Coronary artery (tissue), 2 donors: ENCODE measurements at regions not wholly inside any gene's neighbourhood (a gene's known extent, or its start where the extent isn't known, plus 50 kb on each side); places are given as distances from the start of the nearest gene placed in this dataset.

ENCODE experiments used
- DNase-seq: peaks from one replicate; pipeline ENCODE4 v3.0.0-alpha.2; 2017; ENCODE audit warnings: low spot score
- H3K27ac ChIP-seq, 2 donors: fragments of 200-600 bp; sonication (generic); one replicate each; pipeline ENCODE4 v1.5.1; 2016 to 2019
- H3K4me3 ChIP-seq: fragments of 200-600 bp; sonication (generic); 2 replicates; pipeline ENCODE4 v1.5.1; 2016; ENCODE audit warnings: mild to moderate bottlenecking, moderate library complexity
- CTCF ChIP-seq: fragments of 200-600 bp; sonication (generic); IDR thresholded peaks from one replicate; pipeline ENCODE4 v1.5.1; 2019; ENCODE audit warnings: antibody characterized with exemption

DNA sequence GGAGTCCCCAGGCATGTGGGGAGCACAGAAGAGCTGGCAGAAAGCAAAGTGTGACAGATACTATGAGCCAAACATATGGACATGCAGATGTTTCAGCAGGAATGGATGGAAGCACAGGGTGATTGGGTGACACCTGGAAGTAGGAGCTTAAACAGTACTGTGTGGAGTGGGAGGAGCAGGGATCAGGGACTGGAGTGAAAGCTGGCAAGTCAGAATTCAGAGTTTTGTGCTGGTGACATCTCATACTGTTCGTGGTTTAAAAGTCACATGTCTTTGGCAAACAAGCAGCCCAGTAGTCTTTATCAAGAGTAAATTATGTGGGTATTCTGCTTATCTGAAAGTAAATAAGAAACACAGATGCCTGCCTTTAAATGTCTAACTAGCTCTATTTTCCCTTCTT, 408.2 kb downstream of the COG6 start:
- DNase-seq: no peak
- TF ChIP-seq CTCF: no peak
- Histone ChIP-seq H3K27ac (no peak overlapping the region), H3K4me3 (no peak overlapping the region)

DNA sequence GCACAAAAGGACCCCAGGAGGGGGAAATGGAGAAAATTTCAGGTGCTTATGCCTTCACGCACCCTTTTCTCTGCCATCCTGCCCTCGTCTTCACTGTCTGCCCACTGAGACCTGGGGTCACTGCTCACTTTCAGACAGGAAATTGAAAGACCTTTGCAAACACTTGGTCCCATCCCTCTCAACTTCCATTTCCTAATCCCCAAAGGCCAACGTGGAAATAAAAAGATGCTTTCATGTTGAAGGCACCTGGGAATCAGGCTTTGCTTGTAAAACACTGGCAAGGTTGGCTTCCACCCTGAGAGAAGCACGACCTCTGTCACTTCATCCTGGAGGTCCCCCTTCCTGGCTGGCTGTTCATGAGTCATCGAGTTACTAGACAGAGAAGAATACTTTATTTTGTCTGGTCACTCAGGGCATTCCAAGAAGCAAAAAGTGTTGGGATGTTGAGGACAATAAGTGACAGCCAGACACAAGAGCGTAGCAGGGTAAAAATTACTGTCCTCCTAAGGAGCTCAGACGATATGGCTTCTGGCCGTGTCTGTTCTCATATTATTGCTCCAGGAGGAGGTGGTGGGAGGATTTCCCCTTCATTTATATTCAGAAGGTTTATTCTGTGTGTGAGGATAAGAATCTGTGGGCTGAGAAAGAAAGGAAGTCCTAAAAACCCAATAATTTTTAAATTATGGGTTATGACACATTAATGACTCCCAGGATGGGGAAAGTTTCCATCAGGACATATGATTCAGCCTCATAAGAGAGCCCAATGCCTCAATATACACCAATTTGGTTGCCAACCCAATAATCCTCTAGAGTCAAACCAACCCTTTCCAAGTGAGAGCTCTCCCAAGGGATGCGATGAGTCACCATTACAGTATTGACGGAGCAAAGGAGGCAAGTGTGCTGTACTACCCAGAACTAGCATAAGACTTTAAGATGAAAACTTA, 409.0 kb downstream of the COG6 start:
- Histone ChIP-seq H3K4me3 (no peak overlapping the region), H3K27ac (peak overlapping the region in 1 of 2 donors; percentile 8)
- no peak for TF ChIP-seq CTCF
- DNase-seq: no peak

- peak; percentile 79 for TF ChIP-seq CTCF
- DNase-seq: no peak
- Histone ChIP-seq H3K4me3 (no peak overlapping the region), H3K27ac (no peak overlapping the region)
Measured at GRCh38 chr13:40069173-40070044, 413.9 kb downstream of the COG6 start.

- Histone ChIP-seq H3K4me3 (no peak overlapping the region), H3K27ac (no peak overlapping the region)
- TF ChIP-seq CTCF: no peak
- no peak for DNase-seq
Measured at GRCh38 chr13:40070357-40070756, 414.9 kb downstream of the COG6 start.

GRCh38 chr13:40072663-40073120, 417.2 kb downstream of the COG6 start:
- Histone ChIP-seq H3K4me3 (no peak overlapping the region), H3K27ac (no peak overlapping the region)
- no peak for DNase-seq
- no peak for TF ChIP-seq CTCF

DNA sequence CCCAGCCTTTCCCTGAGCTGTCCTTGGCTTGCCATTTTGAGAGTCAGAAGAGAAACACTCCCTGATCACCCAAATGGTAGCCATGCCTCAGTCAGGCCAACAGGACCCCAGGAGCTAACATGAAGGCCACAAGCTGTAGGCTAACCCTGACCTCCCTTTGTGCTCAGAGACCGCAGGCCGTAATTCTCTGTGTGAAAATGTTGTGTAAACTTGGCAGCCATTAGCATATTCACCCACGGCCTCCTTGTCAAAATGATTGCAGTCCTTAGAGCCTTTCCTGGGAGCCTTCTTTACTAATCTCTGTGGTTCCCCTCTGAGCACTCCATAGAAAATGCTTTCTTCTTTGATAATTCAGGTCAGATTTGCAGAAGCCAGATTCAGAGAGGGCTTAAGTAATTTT, 418.9 kb downstream of the COG6 start:
- Histone ChIP-seq H3K27ac (peak overlapping the region in 1 of 2 donors; percentile 55), H3K4me3 (no peak overlapping the region)
- no peak for TF ChIP-seq CTCF
- DNase-seq: no peak
